H1 (cell line): ENCODE measurements at regions not wholly inside any gene's neighbourhood (a gene's known extent, or its start where the extent isn't known, plus 50 kb on each side); places are given as distances from the start of the nearest gene placed in this dataset.

ENCODE experiments used
- CTCF ChIA-PET: fragments of 300-600 bp; sonication (Branson Sonifier 250); formaldehyde crosslinking; loops from one replicate; lab custom pipeline; 2021; ENCODE audit not compliant: partially characterized antibody; lab: Charles Lee
- POLR2A ChIA-PET: fragments of 300-600 bp; sonication (Branson Sonifier 250); formaldehyde crosslinking; loops from one replicate; lab custom pipeline; 2021; ENCODE audit warnings: inconsistent platforms; ENCODE audit not compliant: partially characterized antibody; lab: Charles Lee
- DNase-seq, 2 experiments: peaks; one replicate each; pipeline versions ENCODE4 v3.0.0 to v3.0.0-alpha.2; 2010 to 2022; ENCODE audit warnings: low spot score in 2 of 2, low read depth in 1 of 2, mixed read lengths in 1 of 2
- FAIRE-seq: peaks from 2 replicates; lab custom pipeline; 2011; peaks lifted over from hg19 to GRCh38; lab: Jason Lieb, UNC
- H2AFZ ChIP-seq: 2 replicates; pipeline ENCODE4 v1.8.1; 2012; ENCODE audit warnings: low read length, inconsistent platforms
- H2AK5ac ChIP-seq: 2 replicates; pipeline ENCODE4 v1.6.1; 2013; ENCODE audit warnings: low read depth, low read length
- H2BK120ac ChIP-seq: replicated peaks from 2 replicates; pipeline ENCODE3; 2013; ENCODE audit warnings: low read depth, low read length, inconsistent platforms
- H2BK12ac ChIP-seq: 2 replicates; pipeline ENCODE4 v1.6.1; 2013; ENCODE audit warnings: low read depth, low read length
- H2BK15ac ChIP-seq: 2 replicates; pipeline ENCODE4 v1.6.1; 2013; ENCODE audit warnings: low read length
- H2BK20ac ChIP-seq: 2 replicates; pipeline ENCODE4 v1.6.1; 2013; ENCODE audit warnings: low read length
- H2BK5ac ChIP-seq: 2 replicates; pipeline ENCODE4 v1.6.1; 2013; ENCODE audit warnings: low read depth, low read length
- H3K14ac ChIP-seq: 2 replicates; pipeline ENCODE4 v1.6.1; 2013; ENCODE audit warnings: inconsistent platforms; ENCODE audit not compliant: insufficient read length
- H3K18ac ChIP-seq: 2 replicates; pipeline ENCODE4 v1.6.1; 2013; ENCODE audit warnings: low read length; ENCODE audit errors: extremely low read depth
- H3K23ac ChIP-seq: 2 replicates; pipeline ENCODE4 v1.6.1; 2013; ENCODE audit warnings: inconsistent platforms; ENCODE audit not compliant: insufficient read length
- H3K23me2 ChIP-seq: 2 replicates; pipeline ENCODE4 v1.6.1; 2013; ENCODE audit warnings: low read depth, low read length
- H3K27ac ChIP-seq: 2 replicates; pipeline ENCODE4 v1.6.1; 2011; ENCODE audit warnings: low read depth, low read length, inconsistent platforms
- H3K27me3 ChIP-seq, 4 experiments: replicated peaks in 1 of 4; 1 replicate in 1 of 4; 2 replicates in 3 of 4; pipeline versions ENCODE4 v1.6.1 to v1.8.1; 2011 to 2013; ENCODE audit warnings: low read length in 3 of 4, mild to moderate bottlenecking in 3 of 4, inconsistent platforms in 2 of 4, mixed read lengths in 2 of 4, moderate library complexity in 1 of 4; ENCODE audit not compliant: control insufficient read depth in 3 of 4, insufficient read depth in 3 of 4; ENCODE audit errors: extremely low read depth in 1 of 4
- H3K36me3 ChIP-seq, 4 experiments: 2 replicates each; pipeline versions ENCODE4 v1.6.1 to v1.8.1; 2011 to 2013; ENCODE audit warnings: mild to moderate bottlenecking in 4 of 4, low read length in 3 of 4, moderate library complexity in 2 of 4, control low read depth in 1 of 4, inconsistent platforms in 1 of 4; ENCODE audit not compliant: insufficient read depth in 4 of 4, control insufficient read depth in 2 of 4
- H3K4ac ChIP-seq: replicated peaks from 2 replicates; pipeline ENCODE3; 2013; ENCODE audit warnings: low read length, low read depth, mixed read lengths, inconsistent platforms; ENCODE audit not compliant: insufficient read length
- H3K4me1 ChIP-seq, 4 experiments: replicated peaks in 1 of 4; 1 replicate in 1 of 4; 2 replicates in 3 of 4; pipeline versions ENCODE4 v1.6.1 to v1.8.1; 2011 to 2013; ENCODE audit warnings: low read length in 3 of 4, inconsistent platforms in 2 of 4, mixed read lengths in 1 of 4; ENCODE audit not compliant: insufficient read depth in 4 of 4, control insufficient read depth in 3 of 4
- H3K4me2 ChIP-seq, 2 experiments: 2 replicates each; pipeline versions ENCODE4 v1.6.1 to v1.8.1; 2011 to 2013; ENCODE audit warnings: low read depth in 2 of 2, low read length in 2 of 2, control low read depth in 1 of 2, inconsistent platforms in 1 of 2, mild to moderate bottlenecking in 1 of 2; ENCODE audit not compliant: insufficient read depth in 1 of 2
- H3K4me3 ChIP-seq, 4 experiments: fragments of 200-600, 300-600 bp in 1 of 4; sonication (generic), shearing (Covaris generic), sonication (Bioruptor Twin) in 1 of 4; 2 replicates each; pipeline versions ENCODE4 v1.5.1 to v1.8.1; 2011 to 2016; ENCODE audit warnings: low read length in 4 of 4, low read depth in 3 of 4, control low read depth in 2 of 4, inconsistent platforms in 2 of 4, mild to moderate bottlenecking in 2 of 4, mixed read lengths in 1 of 4, moderate library complexity in 1 of 4; ENCODE audit not compliant: insufficient read depth in 2 of 4; ENCODE audit errors: extremely low read depth in 1 of 4
- H3K56ac ChIP-seq: replicated peaks from 2 replicates; pipeline ENCODE3; 2013; ENCODE audit warnings: low read depth, mild to moderate bottlenecking, mixed read lengths, low read length, inconsistent platforms; ENCODE audit not compliant: insufficient read length
- H3K79me1 ChIP-seq: 2 replicates; pipeline ENCODE4 v1.6.1; 2013; ENCODE audit warnings: low read depth, low read length, control low read depth
- H3K79me2 ChIP-seq, 2 experiments: 2 replicates each; pipeline versions ENCODE4 v1.6.1 to v1.8.1; 2012 to 2013; ENCODE audit warnings: low read length in 2 of 2, mild to moderate bottlenecking in 2 of 2, inconsistent platforms in 1 of 2; ENCODE audit not compliant: insufficient read depth in 2 of 2, control insufficient read depth in 1 of 2
- H3K9ac ChIP-seq, 4 experiments: replicated peaks in 1 of 4; 1 replicate in 1 of 4; 2 replicates in 3 of 4; pipeline versions ENCODE4 v1.6.1 to v1.8.1; 2011 to 2013; ENCODE audit warnings: low read depth in 3 of 4, low read length in 3 of 4, control low read depth in 2 of 4, mild to moderate bottlenecking in 2 of 4, moderate library complexity in 2 of 4, inconsistent platforms in 1 of 4; ENCODE audit errors: extremely low read depth in 1 of 4
- H3K9me3 ChIP-seq, 2 experiments: 2 replicates each; pipeline versions ENCODE4 v1.6.1 to v1.8.1; 2012 to 2013; ENCODE audit warnings: mild to moderate bottlenecking in 2 of 2, moderate library complexity in 2 of 2, control low read depth in 1 of 2, inconsistent platforms in 1 of 2, low read depth in 1 of 2, low read length in 1 of 2, mixed read lengths in 1 of 2; ENCODE audit not compliant: insufficient read depth in 2 of 2
- H4K20me1 ChIP-seq, 2 experiments: replicated peaks in 1 of 2; 2 replicates each; pipeline versions ENCODE3 to v1.8.1; 2011 to 2013; ENCODE audit warnings: inconsistent platforms in 2 of 2, low read length in 2 of 2, mild to moderate bottlenecking in 1 of 2; ENCODE audit not compliant: insufficient read depth in 2 of 2, control insufficient read depth in 1 of 2
- H4K5ac ChIP-seq: 2 replicates; pipeline ENCODE4 v1.6.1; 2013; ENCODE audit warnings: low read length, low read depth, mixed read lengths, inconsistent platforms; ENCODE audit not compliant: insufficient read length
- H4K8ac ChIP-seq: 2 replicates; pipeline ENCODE4 v1.8.0; 2013; ENCODE audit warnings: mild to moderate bottlenecking, moderate library complexity, low read length, inconsistent platforms; ENCODE audit not compliant: insufficient read depth; ENCODE audit errors: extremely low read depth
- H4K91ac ChIP-seq: replicated peaks from 2 replicates; pipeline ENCODE3; 2013; ENCODE audit warnings: low read length, mixed read lengths, inconsistent platforms; ENCODE audit not compliant: insufficient read length
- BRCA1 ChIP-seq: IDR thresholded peaks from 2 replicates; pipeline ENCODE4 v1.6.1; 2012; ENCODE audit warnings: low read depth, low read length, improper control_type of control experiment
- EGR1 ChIP-seq: IDR thresholded peaks from 2 replicates; pipeline ENCODE4 v1.6.1; 2011; ENCODE audit warnings: low read depth, low read length, borderline replicate concordance
- HDAC6 ChIP-seq: IDR thresholded peaks from one replicate; pipeline ENCODE4 v1.7.1; 2012; ENCODE audit warnings: low read depth, mild to moderate bottlenecking, inconsistent platforms, low read length, moderate library complexity
- NANOG ChIP-seq: IDR thresholded peaks from 2 replicates; pipeline ENCODE4 v1.6.1; 2011; ENCODE audit warnings: low read length, low read depth, mild to moderate bottlenecking, inconsistent platforms; ENCODE audit not compliant: insufficient read depth, poor library complexity, severe bottlenecking
- PHF8 ChIP-seq: fragments of 200-600 bp; sonication (generic); conservative IDR thresholded peaks from 2 replicates; pipeline ENCODE4 v1.7.1; 2012; ENCODE audit warnings: low read depth, mild to moderate bottlenecking, inconsistent platforms, low read length, moderate library complexity
- POU5F1 ChIP-seq: IDR thresholded peaks from 2 replicates; pipeline ENCODE4 v1.6.1; 2011; ENCODE audit warnings: low read depth, mild to moderate bottlenecking, low read length, moderate library complexity
- RBBP5 ChIP-seq: IDR thresholded peaks from 2 replicates; pipeline ENCODE4 v1.7.1; 2012; ENCODE audit warnings: low read depth, mild to moderate bottlenecking, inconsistent platforms, low read length, moderate library complexity, borderline replicate concordance
- RNF2 ChIP-seq: fragments of 200-900, 300-1000 bp; sonication (generic); IDR thresholded peaks from 2 replicates; pipeline ENCODE4 v1.7.1; 2016; ENCODE audit warnings: borderline replicate concordance, low read depth, mild to moderate bottlenecking, antibody characterized with exemption, low read length; ENCODE audit not compliant: poor library complexity, severe bottlenecking; ENCODE audit errors: missing control alignments
- SAP30 ChIP-seq: fragments of 300-600 bp; sonication (generic); IDR thresholded peaks from 2 replicates; pipeline ENCODE4 v1.7.1; 2012; ENCODE audit warnings: low read length, moderate library complexity, mild to moderate bottlenecking, inconsistent platforms; ENCODE audit not compliant: insufficient read depth, insufficient replicate concordance
- SP1 ChIP-seq: IDR thresholded peaks from 2 replicates; pipeline ENCODE4 v1.6.1; 2011; ENCODE audit warnings: low read depth, low read length
- SP2 ChIP-seq: IDR thresholded peaks from 2 replicates; pipeline ENCODE4 v1.6.1; 2012; ENCODE audit warnings: mild to moderate bottlenecking, low read length, inconsistent platforms
- WGBS, 2 experiments: shearing (Covaris generic) in 1 of 2; methylation state at CpG; one replicate each; pipeline versions ENCODE4 v1.1.6 to v1.1.7; 2013 to 2015; ENCODE audit warnings: low lambda C conversion rate in 2 of 2, mixed read lengths in 2 of 2, inconsistent platforms in 1 of 2, low coverage in 1 of 2, missing lambda C conversion rate in 1 of 2; ENCODE audit not compliant: insufficient replicate concordance in 2 of 2, insufficient coverage in 1 of 2, insufficient read length in 1 of 2; ENCODE audit errors: extremely low coverage in 1 of 2, missing lambda C conversion rate in 1 of 2; 5-methylcytosine and 5-hydroxymethylcytosine counted together

DNA sequence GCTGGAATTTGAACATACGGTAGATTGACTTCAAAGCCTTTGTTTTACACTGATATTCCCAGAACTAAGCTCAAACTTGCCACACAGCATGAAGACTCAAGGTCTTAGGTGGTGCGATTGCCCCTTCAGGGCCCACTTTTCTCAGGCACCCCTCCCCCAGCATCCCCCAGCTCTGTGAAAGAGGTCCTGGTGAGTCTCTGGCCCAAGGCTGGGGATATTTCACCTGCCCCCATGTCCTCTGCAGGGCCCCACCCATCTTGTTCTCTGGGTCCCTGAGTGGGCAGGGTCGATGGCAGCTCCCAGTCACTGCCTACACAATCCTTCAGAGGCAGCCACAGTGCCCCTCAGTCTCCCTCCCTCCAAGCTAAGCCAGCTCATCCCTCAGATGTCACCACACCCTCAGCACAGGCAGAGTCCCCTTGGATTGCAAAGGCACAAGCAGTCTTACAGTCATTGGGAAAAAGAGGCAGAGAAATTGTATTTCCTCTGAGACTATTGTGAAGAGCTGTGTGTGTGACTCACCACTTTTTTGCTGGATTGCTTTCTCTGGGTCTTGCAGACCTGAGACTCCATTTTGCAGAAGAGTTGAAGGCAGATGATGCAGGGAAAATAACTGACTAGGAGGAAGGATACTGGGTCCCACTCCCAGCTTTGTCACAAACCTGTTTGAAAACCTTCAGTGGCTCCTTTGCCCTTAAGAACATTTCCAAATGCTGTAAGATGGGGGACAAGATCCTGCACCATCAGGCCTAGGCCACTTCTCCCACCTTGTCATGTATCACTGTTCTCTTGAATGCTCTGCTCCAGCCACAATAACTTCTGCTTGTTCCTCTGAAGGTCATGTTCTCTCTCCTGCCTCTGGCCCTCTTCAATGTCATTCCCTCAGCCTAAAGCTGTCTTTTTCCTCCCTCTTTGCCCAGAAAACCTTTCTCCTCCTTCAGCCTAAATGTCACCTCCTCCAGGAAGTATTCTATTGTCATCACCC lies 119.1 kb upstream of the GRIK3 start:
- CTCF ChIA-PET, result interaction anchor here (1.1 to 1.8 kb wide), 3 partner anchors 24 to 202 kb away, joined by 3 to 8 read pairs (median 5); no protein-coding TSS in a partner anchor
- TF ChIP-seq NANOG (no peak), SP1 (no peak), SAP30 (no peak), POU5F1 (no peak), RBBP5 (no peak), RNF2 (no peak), HDAC6 (no peak), BRCA1 (no peak), SP2 (no peak), PHF8 (no peak), EGR1 (no peak)

More for the DNA sequence above, 119.1 kb upstream of the GRIK3 start:
- no peaks in the 10 kb centered on the region for H3K9me3 ChIP-seq
- H2AFZ ChIP-seq, result no peak overlapping the region
- no peak overlapping the region for H3K27ac ChIP-seq
- no peaks in the 10 kb centered on the region for H3K4me1 ChIP-seq
- no peak overlapping the region for H4K8ac ChIP-seq
- no peak overlapping the region for H4K91ac ChIP-seq
- H2BK20ac ChIP-seq, result no peak overlapping the region
- H3K79me2 ChIP-seq, result no peaks in the 10 kb centered on the region
- no peak overlapping the region for H3K4me2 ChIP-seq
- H2AK5ac ChIP-seq, result no peak overlapping the region
- H3K18ac ChIP-seq, result no peak overlapping the region
- H2BK15ac ChIP-seq, result no peak overlapping the region
- no peaks in the 10 kb centered on the region; a peak in 1 of 7 replicates for H3K27me3 ChIP-seq
- H3K56ac ChIP-seq, result no peak overlapping the region
- H2BK12ac ChIP-seq, result no peak overlapping the region
- FAIRE-seq (no peak), DNase-seq (no peak)
- no peak overlapping the region for H2BK5ac ChIP-seq
- H2BK120ac ChIP-seq, result no peak overlapping the region
- no peaks in the 10 kb centered on the region for H3K79me1 ChIP-seq
- H3K23ac ChIP-seq, result no peak overlapping the region
- H3K14ac ChIP-seq, result no peak overlapping the region
- H4K5ac ChIP-seq, result no peak overlapping the region
- H3K23me2 ChIP-seq, result no peaks in the 10 kb centered on the region; the same call in 1 of the 2 replicates
- H3K4ac ChIP-seq, result no peak overlapping the region
- peaks cover 0 to 2% of the 10 kb centered on the region in 2 experiments for H4K20me1 ChIP-seq
- no peak overlapping the region for H3K9ac ChIP-seq
- POLR2A ChIA-PET, result no interaction called here
- 92% methylated on average over 3 of the region's 3 CpGs; no CpG with 5 or more reads in 1 of the 2 experiments for WGBS, 2 experiments
- H3K36me3 ChIP-seq, result no peaks in the 10 kb centered on the region
- H3K4me3 ChIP-seq, result no peak overlapping the region
